Brain microvascular endothelial cell (primary cell): ENCODE measurements at regions not wholly inside any gene's neighbourhood (a gene's known extent, or its start where the extent isn't known, plus 50 kb on each side); places are given as distances from the start of the nearest gene placed in this dataset.

Experiments used
- DNase-seq: peaks from one replicate; pipeline ENCODE4 v3.0.0-alpha.2; 2020
- H3K27ac ChIP-seq: fragments of 250-450 bp; sonication (Bioruptor Pico); 2 replicates; pipeline ENCODE4 v1.5.1; 2020; ENCODE audit warnings: mild to moderate bottlenecking, moderate library complexity
- H3K27me3 ChIP-seq: fragments of 250-450 bp; sonication (Bioruptor Pico); replicated peaks from 2 replicates; pipeline ENCODE4 v1.5.1; 2020; ENCODE audit warnings: mild to moderate bottlenecking
- H3K36me3 ChIP-seq: fragments of 250-450 bp; sonication (Bioruptor Pico); replicated peaks from 2 replicates; pipeline ENCODE4 v1.5.1; 2020; ENCODE audit warnings: mild to moderate bottlenecking
- H3K4me3 ChIP-seq: 2 replicates; pipeline ENCODE4 v1.5.1; 2011; ENCODE audit warnings: low read depth, mild to moderate bottlenecking, control low read depth, low read length, moderate library complexity
- in situ Hi-C: cut with HindIII; loops from 2 replicates; pipeline ENCODE4 v1.10.0; 2017; ENCODE audit warnings: low sequenced_read_pairs, low pct_ligation_motif_present
- TF ChIP-seq, protein P1 (sequence below): IDR thresholded peaks from 2 replicates; pipeline ENCODE4 v1.5.1; 2011; ENCODE audit warnings: low read depth, mild to moderate bottlenecking, moderate library complexity, low read length, control low read depth, inconsistent platforms; ENCODE audit errors: missing control alignments

DNA sequence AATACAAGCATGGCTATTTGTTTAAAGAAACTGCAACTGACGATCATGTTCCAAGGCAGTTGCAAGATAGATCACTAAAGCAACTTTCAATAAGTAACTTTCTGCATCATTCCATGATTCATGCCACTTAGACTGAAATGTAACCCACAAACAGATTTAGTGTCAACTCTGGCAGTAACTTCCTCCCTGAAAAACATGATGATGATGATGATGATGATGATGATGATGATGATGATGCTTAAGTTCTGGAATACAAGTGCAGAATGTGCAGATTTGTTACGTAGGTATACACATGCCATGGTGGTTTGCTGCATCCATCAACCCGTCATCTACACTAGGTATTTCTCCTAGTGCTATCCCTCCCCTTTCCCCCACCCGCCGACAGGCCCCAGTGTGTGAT lies 754.7 kb downstream of the INHBA start:
- no peaks in the 10 kb centered on the region for H3K27me3 ChIP-seq
- in situ Hi-C loops, result no loop called here
- no peak for DNase-seq
- H3K27ac ChIP-seq, result no peak overlapping the region
- H3K36me3 ChIP-seq, result no peaks in the 10 kb centered on the region
- no peak overlapping the region for H3K4me3 ChIP-seq
- TF ChIP-seq, protein P1, sequence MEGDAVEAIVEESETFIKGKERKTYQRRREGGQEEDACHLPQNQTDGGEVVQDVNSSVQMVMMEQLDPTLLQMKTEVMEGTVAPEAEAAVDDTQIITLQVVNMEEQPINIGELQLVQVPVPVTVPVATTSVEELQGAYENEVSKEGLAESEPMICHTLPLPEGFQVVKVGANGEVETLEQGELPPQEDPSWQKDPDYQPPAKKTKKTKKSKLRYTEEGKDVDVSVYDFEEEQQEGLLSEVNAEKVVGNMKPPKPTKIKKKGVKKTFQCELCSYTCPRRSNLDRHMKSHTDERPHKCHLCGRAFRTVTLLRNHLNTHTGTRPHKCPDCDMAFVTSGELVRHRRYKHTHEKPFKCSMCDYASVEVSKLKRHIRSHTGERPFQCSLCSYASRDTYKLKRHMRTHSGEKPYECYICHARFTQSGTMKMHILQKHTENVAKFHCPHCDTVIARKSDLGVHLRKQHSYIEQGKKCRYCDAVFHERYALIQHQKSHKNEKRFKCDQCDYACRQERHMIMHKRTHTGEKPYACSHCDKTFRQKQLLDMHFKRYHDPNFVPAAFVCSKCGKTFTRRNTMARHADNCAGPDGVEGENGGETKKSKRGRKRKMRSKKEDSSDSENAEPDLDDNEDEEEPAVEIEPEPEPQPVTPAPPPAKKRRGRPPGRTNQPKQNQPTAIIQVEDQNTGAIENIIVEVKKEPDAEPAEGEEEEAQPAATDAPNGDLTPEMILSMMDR, result no peak

DNA sequence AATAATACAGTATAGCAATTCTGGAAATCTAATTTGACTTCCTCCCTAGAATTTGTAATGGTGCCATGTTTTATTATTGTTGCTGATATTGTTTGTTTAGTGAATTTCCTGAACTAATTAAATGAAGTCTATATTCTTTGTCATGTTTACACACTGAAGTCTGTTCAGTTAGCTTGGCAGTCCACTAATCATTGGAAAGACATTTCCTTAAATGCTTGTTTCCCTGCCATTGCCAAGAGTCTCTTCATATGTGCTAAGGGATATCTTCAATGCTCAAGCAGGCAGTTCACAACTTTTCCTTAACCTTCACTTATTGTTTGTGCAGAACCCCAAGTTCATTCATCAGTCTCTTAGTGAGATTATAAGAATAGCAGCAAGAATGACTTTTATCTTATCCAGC lies 755.3 kb downstream of the INHBA start:
- no peak overlapping the region for H3K4me3 ChIP-seq
- TF ChIP-seq, protein P1, result no peak
- H3K27ac ChIP-seq, result no peak overlapping the region
- in situ Hi-C loops, result no loop called here
- no peaks in the 10 kb centered on the region for H3K36me3 ChIP-seq
- no peak for DNase-seq
- no peaks in the 10 kb centered on the region for H3K27me3 ChIP-seq

DNA sequence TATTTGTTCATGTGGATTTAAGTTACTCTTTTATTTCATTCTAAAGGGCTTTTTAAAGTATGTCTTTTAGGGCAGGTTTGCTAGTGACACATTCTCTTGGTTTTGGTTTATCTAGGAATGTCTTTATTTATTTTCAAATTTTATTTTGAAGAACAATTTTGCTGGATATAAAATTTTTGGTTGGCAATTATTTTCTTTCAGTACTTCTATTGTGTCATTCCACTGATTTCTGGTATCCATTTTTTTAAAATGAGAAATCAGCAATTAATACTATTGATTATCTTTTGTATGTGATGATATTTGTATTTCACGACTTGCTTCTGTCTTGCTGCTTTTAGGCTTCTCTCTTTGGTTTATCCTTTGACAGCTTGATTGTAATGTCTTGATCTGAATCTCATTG lies 756.3 kb downstream of the INHBA start:
- H3K36me3 ChIP-seq, result no peaks in the 10 kb centered on the region
- no peak for DNase-seq

DNA sequence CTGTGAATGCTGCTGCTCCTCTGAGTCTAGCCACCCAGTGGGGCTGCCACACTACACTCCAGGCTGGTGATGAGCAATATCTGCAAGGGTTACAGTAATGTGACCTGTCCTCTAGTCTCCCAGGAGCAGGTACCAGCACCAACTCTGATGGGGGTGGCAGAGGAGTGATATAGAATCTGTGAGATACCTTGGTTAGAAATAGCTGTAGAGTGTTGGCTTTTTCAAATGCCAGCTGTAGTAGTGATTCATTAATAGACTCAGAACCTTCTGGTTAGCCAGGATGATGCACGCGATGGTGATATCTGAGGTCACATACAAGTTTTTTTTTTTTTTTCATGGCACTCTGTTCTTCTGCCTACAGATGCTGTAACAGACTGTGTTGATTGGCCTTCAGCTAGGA lies 757.1 kb downstream of the INHBA start:
- in situ Hi-C loops, result no loop called here
- DNase-seq, result no peak
- Histone ChIP-seq H3K27me3 (no peaks in the 10 kb centered on the region), H3K4me3 (no peak overlapping the region), H3K27ac (no peak overlapping the region), H3K36me3 (no peaks in the 10 kb centered on the region)
- TF ChIP-seq, protein P1, result no peak

More for the DNA sequence above, 756.3 kb downstream of the INHBA start:
- H3K27ac ChIP-seq, result no peak overlapping the region
- no peak overlapping the region for H3K4me3 ChIP-seq
- TF ChIP-seq, protein P1, result no peak
- no peaks in the 10 kb centered on the region for H3K27me3 ChIP-seq
- in situ Hi-C loops, result no loop called here

DNA sequence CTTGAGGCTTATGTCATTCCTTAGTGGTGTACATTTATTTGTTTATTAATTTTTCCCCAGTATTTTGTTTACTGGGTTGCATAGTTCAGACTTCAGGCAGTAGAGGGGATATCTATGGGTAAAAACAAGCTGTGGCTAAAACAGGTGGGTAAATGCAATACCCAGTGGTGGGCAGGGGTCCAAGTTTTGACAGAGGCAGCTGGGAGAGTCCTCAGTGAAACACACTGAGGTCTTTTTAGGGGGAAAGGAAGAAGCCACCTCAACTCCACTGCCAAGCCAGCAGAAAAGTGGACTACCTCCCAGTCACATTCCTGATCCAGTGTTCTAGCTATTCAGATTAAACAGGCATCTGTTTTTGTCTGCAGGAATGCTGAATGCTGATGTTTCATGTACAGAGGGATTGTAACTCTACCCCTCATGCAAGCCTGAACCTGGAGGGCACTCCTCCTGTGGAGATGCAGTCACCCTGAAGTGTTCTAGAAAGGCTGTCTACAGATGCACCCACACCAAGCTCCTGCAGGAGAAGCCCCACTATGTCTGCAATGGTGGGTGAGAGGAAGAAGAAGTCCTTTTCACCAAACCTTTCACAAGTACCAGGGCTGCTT lies 757.8 kb downstream of the INHBA start:
- DNase-seq, result no peak
- in situ Hi-C loops, result no loop called here
- Histone ChIP-seq H3K4me3 (no peak overlapping the region), H3K27me3 (no peaks in the 10 kb centered on the region), H3K27ac (no peak overlapping the region), H3K36me3 (no peaks in the 10 kb centered on the region)
- TF ChIP-seq, protein P1, result no peak

DNA sequence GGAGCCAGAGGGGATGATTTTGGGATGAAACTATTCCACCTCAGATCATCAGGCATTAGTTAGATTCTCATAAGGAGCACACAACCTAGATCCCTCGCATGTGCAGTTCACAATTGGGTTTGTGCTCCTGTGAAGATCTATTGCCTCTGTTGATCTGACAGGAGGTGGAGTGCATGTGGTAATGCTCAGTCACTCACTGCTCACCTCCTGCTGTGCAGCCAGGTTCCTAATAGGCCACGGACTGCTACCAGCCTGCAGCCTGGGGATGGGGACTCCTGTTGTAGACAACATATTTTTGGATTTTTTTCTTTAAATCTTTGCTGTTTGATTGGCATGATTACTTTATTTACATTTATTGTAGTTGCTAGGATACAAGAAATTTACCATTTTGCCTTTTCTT lies 765.0 kb downstream of the INHBA start:
- no peak for DNase-seq
- TF ChIP-seq, protein P1, result no peak
- in situ Hi-C loops, result no loop called here

More for the DNA sequence above, 765.0 kb downstream of the INHBA start:
- Histone ChIP-seq H3K4me3 (no peak overlapping the region), H3K36me3 (no peaks in the 10 kb centered on the region), H3K27me3 (no peaks in the 10 kb centered on the region), H3K27ac (no peak overlapping the region)
